ENCODE measurements at regions not wholly inside any gene's neighbourhood (a gene's known extent, or its start where the extent isn't known, plus 50 kb on each side); places are given as distances from the start of the nearest gene placed in this dataset.
"Not testable (repeated sequence)": the region's sequence is repeated elsewhere in the genome, so short reads cannot be mapped to it uniquely, and the experiment has no call there.

GRCh38 chrX:43446752-43447151 lies 209.3 kb upstream of the MAOA start:
- no peak for ATAC-seq
- in situ Hi-C loops (cut with MboI; ENCODE audit: low sequenced_read_pairs in 4 of 4), result no loop called here

GRCh38 chrX:43448688-43449087 lies 207.4 kb upstream of the MAOA start:
- H3K36me3 ChIP-seq, result no peaks in the 10 kb centered on the region
- intact Hi-C loops (cut with DNase I; ENCODE audit: low total_unique reads) (no loop called here), in situ Hi-C loops (cut with MboI; ENCODE audit: low sequenced_read_pairs in 4 of 4) (no loop called here)
- DNase-seq (no peak), ATAC-seq (no peak)
- no peaks in the 10 kb centered on the region for H3K27me3 ChIP-seq
- no peak overlapping the region for H3K4me3 ChIP-seq
- H3K9me3 ChIP-seq, result peaks cover 0 to 4% (median 0%) of the 10 kb centered on the region in 3 donors
- TF ChIP-seq CTCF (IDR thresholded peaks at IDR 0.05 in 4 of 5, conservative IDR thresholded peaks at IDR 0.05 in 1 of 5) (no peak), POLR2A (IDR thresholded peaks at IDR 0.05) (no peak)
- no peaks in the 10 kb centered on the region for H3K4me1 ChIP-seq
- no peak overlapping the region for H3K27ac ChIP-seq

More at GRCh38 chrX:43446752-43447151, 209.3 kb upstream of the MAOA start:
- no peaks in the 10 kb centered on the region for H3K4me1 ChIP-seq
- TF ChIP-seq CTCF (IDR thresholded peaks at IDR 0.05 in 4 of 5, conservative IDR thresholded peaks at IDR 0.05 in 1 of 5), result no peak
- TF ChIP-seq POLR2A (IDR thresholded peaks at IDR 0.05), result no peak
- H3K9me3 ChIP-seq, result peaks cover 0 to 4% (median 0%) of the 10 kb centered on the region in 3 donors
- H3K4me3 ChIP-seq, result no peak overlapping the region
- no peaks in the 10 kb centered on the region for H3K36me3 ChIP-seq
- DNase-seq, result no peak
- intact Hi-C loops (cut with DNase I; ENCODE audit: low total_unique reads), result no loop called here
- no peaks in the 10 kb centered on the region for H3K27me3 ChIP-seq
- no peak overlapping the region for H3K27ac ChIP-seq

GRCh38 chrX:43450355-43450754 lies 205.7 kb upstream of the MAOA start:
- H3K27me3 ChIP-seq, result no peaks in the 10 kb centered on the region
- ATAC-seq, result no peak
- TF ChIP-seq POLR2A (IDR thresholded peaks at IDR 0.05), result no peak
- no peak for TF ChIP-seq CTCF (IDR thresholded peaks at IDR 0.05 in 4 of 5, conservative IDR thresholded peaks at IDR 0.05 in 1 of 5)
- no peak overlapping the region for H3K27ac ChIP-seq
- H3K9me3 ChIP-seq, result peaks cover 0 to 4% (median 0%) of the 10 kb centered on the region in 3 donors
- no peaks in the 10 kb centered on the region for H3K4me1 ChIP-seq
- H3K36me3 ChIP-seq, result no peaks in the 10 kb centered on the region
- H3K4me3 ChIP-seq, result no peak overlapping the region
- no peak for DNase-seq
- in situ Hi-C loops (cut with MboI; ENCODE audit: low sequenced_read_pairs in 4 of 4), result no loop called here
- intact Hi-C loops (cut with DNase I; ENCODE audit: low total_unique reads), result no loop called here

- H3K4me3 ChIP-seq; in situ Hi-C loops (cut with MboI; ENCODE audit: low sequenced_read_pairs in 4 of 4); H3K27ac ChIP-seq; intact Hi-C loops (cut with DNase I; ENCODE audit: low total_unique reads); H3K4me1 ChIP-seq; H3K27me3 ChIP-seq; DNase-seq; ATAC-seq; H3K36me3 ChIP-seq; H3K9me3 ChIP-seq: not testable (repeated sequence)
These were observed 204.0 kb upstream of the MAOA start for GRCh38 chrX:43451976-43452686.

GRCh38 chrX:43456063-43456462 lies 200.0 kb upstream of the MAOA start:
- H3K27me3 ChIP-seq, result peaks cover 0 to 4% (median 0%) of the 10 kb centered on the region in 3 donors
- H3K9me3 ChIP-seq, result peaks cover 0 to 4% (median 0%) of the 10 kb centered on the region in 3 donors
- TF ChIP-seq CTCF (IDR thresholded peaks at IDR 0.05 in 4 of 5, conservative IDR thresholded peaks at IDR 0.05 in 1 of 5) (no peak), POLR2A (IDR thresholded peaks at IDR 0.05) (no peak)
- no peak for ATAC-seq
- no peak overlapping the region for H3K27ac ChIP-seq
- no peak overlapping the region for H3K4me3 ChIP-seq
- H3K4me1 ChIP-seq, result no peaks in the 10 kb centered on the region
- intact Hi-C loops (cut with DNase I; ENCODE audit: low total_unique reads) (no loop called here), in situ Hi-C loops (cut with MboI; ENCODE audit: low sequenced_read_pairs in 4 of 4) (no loop called here)
- no peak for DNase-seq
- no peaks in the 10 kb centered on the region for H3K36me3 ChIP-seq
